NCI-H748 (cell line): ENCODE measurements at regions not wholly inside any gene's neighbourhood (a gene's known extent, or its start where the extent isn't known, plus 50 kb on each side); places are given as distances from the start of the nearest gene placed in this dataset.
"Not testable (repeated sequence)": the region's sequence is repeated elsewhere in the genome, so short reads cannot be mapped to it uniquely, and the experiment has no call there.

Experiments
- DNase-seq: peaks from one replicate; lab custom pipeline; 2025; ENCODE audit not compliant: unreplicated experiment; lab: John Stamatoyannopoulos, UW

GRCh38 chr9:129561594-129562281 is 59.2 kb downstream of the C9orf50 start:
- DNase-seq = no peak

- DNase-seq = no peak
Observed at GRCh38 chr9:129560881-129561306, 60.0 kb downstream of the C9orf50 start.

GRCh38 chr9:129559506-129559881 is 61.4 kb downstream of the C9orf50 start:
- no peak for DNase-seq

- DNase-seq = no peak
Observed at GRCh38 chr9:129558551-129559505, 62.1 kb downstream of the C9orf50 start.

- DNase-seq = no peak
Observed at GRCh38 chr9:129558063-129558550, 62.8 kb downstream of the C9orf50 start.

GRCh38 chr9:129557192-129558036 is 63.5 kb downstream of the C9orf50 start:
- DNase-seq = peak; percentile 16

GRCh38 chr9:129556491-129557191 is 64.3 kb downstream of the C9orf50 start:
- DNase-seq = no peak

- DNase-seq = no peak
Observed at GRCh38 chr9:129555512-129556215, 65.2 kb downstream of the C9orf50 start.

GRCh38 chr9:129554649-129555048 is 66.3 kb downstream of the C9orf50 start:
- DNase-seq = no peak

- DNase-seq = no peak
Observed at GRCh38 chr9:129553277-129553676, 67.6 kb downstream of the C9orf50 start.

- DNase-seq = no peak
Observed at GRCh38 chr9:129552064-129552463, 68.8 kb downstream of the C9orf50 start.

GRCh38 chr9:129551393-129551973 is 69.4 kb downstream of the C9orf50 start:
- DNase-seq = no peak

- DNase-seq = not testable (repeated sequence)
Observed at GRCh38 chr9:129550977-129551376, 69.9 kb downstream of the C9orf50 start.

GRCh38 chr9:129550199-129550839 is 70.6 kb downstream of the C9orf50 start:
- peak; percentile 77 for DNase-seq

GRCh38 chr9:129549684-129550083 is 71.2 kb downstream of the C9orf50 start:
- no peak for DNase-seq

- no peak for DNase-seq
Observed at GRCh38 chr9:129549139-129549538, 71.8 kb downstream of the C9orf50 start.

- DNase-seq = no peak
Observed at GRCh38 chr9:129548571-129549135, 72.2 kb downstream of the C9orf50 start.

GRCh38 chr9:129547869-129548570 is 72.9 kb downstream of the C9orf50 start:
- DNase-seq = no peak
